Left lung (tissue), 4 donors: ENCODE measurements at regions not wholly inside any gene's neighbourhood (a gene's known extent, or its start where the extent isn't known, plus 50 kb on each side); places are given as distances from the start of the nearest gene placed in this dataset.

ENCODE experiments used
- ATAC-seq: fragments of 200-7000 bp; cut with Tn5 transposase; one replicate; pipeline ENCODE4 v1.9.1; 2020; ENCODE audit warnings: moderate library complexity
- DNase-seq, 4 donors: peaks; one replicate each; pipeline ENCODE4 v3.0.0-alpha.2; 2013 to 2020
- H3K27ac ChIP-seq, 2 donors: fragments of 200-600 bp; sonication (generic) in 1 of 2; one replicate each; pipeline versions ENCODE4 v1.5.0 to v1.8.0; 2020 to 2021
- H3K27me3 ChIP-seq, 2 donors: fragments of 200-600 bp; sonication (generic) in 1 of 2; one replicate each; pipeline versions ENCODE4 v1.5.0 to v1.8.0; 2020 to 2021
- H3K36me3 ChIP-seq, 2 donors: fragments of 200-600 bp; sonication (generic) in 1 of 2; one replicate each; pipeline versions ENCODE4 v1.5.0 to v1.8.0; 2020 to 2021
- H3K4me1 ChIP-seq, 2 donors: fragments of 200-600 bp; one replicate each; pipeline ENCODE4 v1.8.0; 2021
- H3K4me3 ChIP-seq, 2 donors: fragments of 200-600 bp; sonication (generic) in 1 of 2; one replicate each; pipeline versions ENCODE4 v1.5.0 to v1.8.0; 2020 to 2021; ENCODE audit warnings: mild to moderate bottlenecking in 1 of 2
- H3K9me3 ChIP-seq, 2 donors: fragments of 200-600 bp; sonication (generic) in 1 of 2; one replicate each; pipeline versions ENCODE4 v1.5.0 to v1.8.0; 2020 to 2021
- CTCF ChIP-seq, 2 donors: fragments of 200-600 bp; sonication (generic) in 1 of 2; IDR thresholded peaks; one replicate each; pipeline versions ENCODE4 v1.5.0 to v1.8.0; 2021; ENCODE audit warnings: antibody characterized with exemption in 2 of 2
- intact Hi-C, 2 donors: fragments of 100-400 bp; cut with DNase I; formaldehyde crosslinking; loops; one replicate each; pipeline versions ENCODE4 v1.11.2 to v1.14.2; 2022
- donor health status: DM: no; HTN: yes; CAD: no.
- donor health status: DM: no; HTN: no; CAD: no.

- Histone ChIP-seq H3K4me1 (no peaks in the 10 kb centered on the region), H3K27ac (no peak overlapping the region), H3K27me3 (no peaks in the 10 kb centered on the region), H3K4me3 (no peak overlapping the region), H3K9me3 (no peaks in the 10 kb centered on the region), H3K36me3 (no peaks in the 10 kb centered on the region)
- DNase-seq, result no peak
- TF ChIP-seq CTCF (IDR thresholded peaks at IDR 0.05), result no peak
- intact Hi-C loops, result no loop called here
- ATAC-seq, result no peak
Observed at GRCh38 chr13:34310539-34310938, 492.6 kb downstream of the RFC3 start.

- ATAC-seq (no peak), DNase-seq (no peak)
- no peak for TF ChIP-seq CTCF (IDR thresholded peaks at IDR 0.05)
- no peaks in the 10 kb centered on the region for H3K36me3 ChIP-seq
- H3K27me3 ChIP-seq, result no peaks in the 10 kb centered on the region
- H3K4me1 ChIP-seq, result no peaks in the 10 kb centered on the region
- no peak overlapping the region for H3K4me3 ChIP-seq
- no peak overlapping the region for H3K27ac ChIP-seq
- intact Hi-C loops, result no loop called here
- H3K9me3 ChIP-seq, result no peaks in the 10 kb centered on the region
Observed at GRCh38 chr13:34311251-34311650, 493.3 kb downstream of the RFC3 start.

- intact Hi-C loops, result no loop called here
- no peak for ATAC-seq
- no peaks in the 10 kb centered on the region for H3K27me3 ChIP-seq
- H3K36me3 ChIP-seq, result no peaks in the 10 kb centered on the region
- DNase-seq, result no peak
- no peaks in the 10 kb centered on the region for H3K4me1 ChIP-seq
- H3K4me3 ChIP-seq, result no peak overlapping the region
- TF ChIP-seq CTCF (IDR thresholded peaks at IDR 0.05), result no peak
- H3K9me3 ChIP-seq, result no peaks in the 10 kb centered on the region
- no peak overlapping the region for H3K27ac ChIP-seq
Observed at GRCh38 chr13:34312578-34312977, 494.6 kb downstream of the RFC3 start.

- intact Hi-C loops, result no loop called here
- DNase-seq (no peak), ATAC-seq (no peak)
- Histone ChIP-seq H3K9me3 (no peaks in the 10 kb centered on the region), H3K36me3 (no peaks in the 10 kb centered on the region), H3K4me1 (no peaks in the 10 kb centered on the region), H3K27ac (no peak overlapping the region), H3K27me3 (no peaks in the 10 kb centered on the region), H3K4me3 (no peak overlapping the region)
- no peak for TF ChIP-seq CTCF (IDR thresholded peaks at IDR 0.05)
Observed at GRCh38 chr13:34320084-34320483, 502.1 kb downstream of the RFC3 start.

DNA sequence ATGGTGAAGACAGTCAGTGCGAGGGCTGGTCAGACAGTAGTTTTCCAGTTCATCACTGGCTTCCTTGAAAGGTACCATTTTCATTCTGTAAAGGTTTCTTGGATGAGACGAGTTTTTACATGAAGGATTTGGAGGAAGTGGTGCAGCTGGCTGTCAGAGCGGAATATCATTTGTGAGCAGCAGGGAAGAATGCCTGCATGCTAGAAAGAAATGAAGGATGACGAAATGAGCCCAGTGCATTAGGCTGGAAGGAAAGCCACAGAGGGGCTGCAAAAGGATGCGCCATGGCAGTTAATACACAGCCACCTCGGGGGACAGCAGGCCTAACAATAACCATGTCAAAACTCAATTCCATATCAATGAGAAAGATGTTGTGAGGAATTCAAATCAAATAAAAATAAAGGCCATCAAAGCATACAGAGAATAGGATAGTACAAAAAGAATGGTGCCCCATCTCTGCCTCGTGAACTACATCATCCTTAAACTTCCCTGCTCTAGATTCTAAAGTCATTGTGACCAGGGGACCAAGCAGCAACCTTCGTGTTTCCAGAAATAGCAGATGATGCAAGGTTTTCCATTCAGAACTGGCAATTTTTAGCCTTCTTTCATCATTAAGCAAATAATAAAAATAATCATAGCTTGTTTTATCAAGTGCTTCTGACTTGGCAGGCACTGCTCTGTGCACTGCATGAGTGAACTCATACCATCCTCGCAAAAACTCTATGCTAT, 504.2 kb downstream of the RFC3 start:
- no peaks in the 10 kb centered on the region for H3K9me3 ChIP-seq
- no peaks in the 10 kb centered on the region for H3K27me3 ChIP-seq
- H3K4me1 ChIP-seq, result no peaks in the 10 kb centered on the region
- TF ChIP-seq CTCF (IDR thresholded peaks at IDR 0.05), result no peak
- DNase-seq (peak in 1 of 4 donors; percentile 16), ATAC-seq (peak; percentile 62)
- H3K27ac ChIP-seq, result no peak overlapping the region
- intact Hi-C loops, result no loop called here
- no peaks in the 10 kb centered on the region for H3K36me3 ChIP-seq
- H3K4me3 ChIP-seq, result no peak overlapping the region
